HEK293T (cell line): ENCODE measurements at regions not wholly inside any gene's neighbourhood (a gene's known extent, or its start where the extent isn't known, plus 50 kb on each side); places are given as distances from the start of the nearest gene placed in this dataset.

Source experiments
- CTCF ChIA-PET: fragments of 350-600 bp; formaldehyde crosslinking; extraction: SDS; loops from one replicate; lab custom pipeline; 2021; ENCODE audit warnings: antibody characterized with exemption, inconsistent platforms; lab: Yijun Ruan, JAX
- POLR2A ChIA-PET: fragments of 350-600 bp; formaldehyde crosslinking; extraction: SDS; loops from one replicate; lab custom pipeline; 2020; ENCODE audit warnings: antibody characterized with exemption, inconsistent platforms; lab: Yijun Ruan, JAX
- DNase-seq: peaks from one replicate; pipeline ENCODE4 v3.0.0; 2012; ENCODE audit warnings: mixed read lengths; ENCODE audit errors: extremely low spot score
- ARNT ChIP-seq: fragments of 450-650 bp; IDR thresholded peaks from 2 replicates; pipeline ENCODE4 v1.6.1; 2017; ENCODE audit warnings: mild to moderate bottlenecking
- BHLHE40 ChIP-seq: fragments of 450-650 bp; IDR thresholded peaks from 2 replicates; pipeline ENCODE4 v1.6.1; 2016; ENCODE audit warnings: mild to moderate bottlenecking, moderate library complexity, borderline replicate concordance
- CTBP1 ChIP-seq: fragments of 450-650 bp; IDR thresholded peaks from 2 replicates; pipeline ENCODE4 v1.6.1; 2016; ENCODE audit warnings: borderline replicate concordance
- ELF4 ChIP-seq: fragments of 450-650 bp; IDR thresholded peaks from 2 replicates; pipeline ENCODE4 v1.6.1; 2017; ENCODE audit warnings: antibody characterized with exemption
- FOXA1 ChIP-seq: fragments of 450-650 bp; IDR thresholded peaks from 2 replicates; pipeline ENCODE4 v1.6.1; 2016; ENCODE audit warnings: mild to moderate bottlenecking
- FOXK2 ChIP-seq: fragments of 450-650 bp; IDR thresholded peaks from 2 replicates; pipeline ENCODE4 v1.6.1; 2016; ENCODE audit warnings: mild to moderate bottlenecking
- FOXM1 ChIP-seq: fragments of 450-650 bp; IDR thresholded peaks from 2 replicates; pipeline ENCODE4 v1.6.1; 2017; ENCODE audit warnings: mild to moderate bottlenecking, borderline replicate concordance
- HDGF ChIP-seq: fragments of 450-650 bp; IDR thresholded peaks from 2 replicates; pipeline ENCODE4 v1.6.1; 2017; ENCODE audit warnings: antibody characterized with exemption, borderline replicate concordance
- L3MBTL2 ChIP-seq: fragments of 450-650 bp; conservative IDR thresholded peaks from 2 replicates; pipeline ENCODE4 v1.6.1; 2016; ENCODE audit warnings: mild to moderate bottlenecking
- LEF1 ChIP-seq: fragments of 450-650 bp; IDR thresholded peaks from 2 replicates; pipeline ENCODE4 v1.6.1; 2017; ENCODE audit warnings: mild to moderate bottlenecking, borderline replicate concordance
- NFRKB ChIP-seq: fragments of 450-650 bp; IDR thresholded peaks from 2 replicates; pipeline ENCODE4 v1.6.1; 2016; ENCODE audit warnings: mild to moderate bottlenecking, moderate library complexity
- SP1 ChIP-seq: fragments of 450-650 bp; IDR thresholded peaks from 2 replicates; pipeline ENCODE4 v1.6.1; 2017
- SUZ12 ChIP-seq: fragments of 450-650 bp; IDR thresholded peaks from 2 replicates; pipeline ENCODE4 v1.6.1; 2016; ENCODE audit warnings: mild to moderate bottlenecking
- TARDBP ChIP-seq: fragments of 450-650 bp; IDR thresholded peaks from 2 replicates; pipeline ENCODE4 v1.6.1; 2016
- ZNF384 ChIP-seq: fragments of 450-650 bp; IDR thresholded peaks from 2 replicates; pipeline ENCODE4 v1.6.1; 2016
- TF ChIP-seq, protein P1 (sequence below): fragments of 450-650 bp; IDR thresholded peaks from 2 replicates; pipeline ENCODE4 v1.6.1; 2016

DNA sequence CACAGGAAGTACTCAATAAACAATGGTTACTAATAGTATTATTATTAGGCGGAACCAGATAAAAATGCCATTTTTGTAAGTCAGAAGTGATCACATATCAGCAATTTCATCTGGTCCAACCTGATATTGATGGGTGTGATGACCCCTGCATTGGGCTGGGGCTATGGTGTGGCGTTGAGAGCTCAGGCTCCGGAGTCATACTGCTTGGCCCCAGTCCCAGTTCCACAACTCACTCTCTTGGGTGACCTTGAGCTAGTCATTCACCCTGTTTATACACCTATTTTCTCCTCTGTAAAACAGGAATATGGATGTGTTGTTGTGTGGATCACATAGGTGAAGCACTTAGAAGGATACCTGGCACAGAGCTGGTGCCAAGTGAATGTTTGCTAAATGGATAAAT, 229.4 kb upstream of the POU3F1 start:
- CTCF ChIA-PET: no interaction called here
- no peak for DNase-seq
- TF ChIP-seq NFRKB (no peak), ELF4 (no peak), L3MBTL2 (no peak), FOXM1 (no peak), LEF1 (no peak), ZNF384 (no peak), SP1 (no peak), TARDBP (no peak), ARNT (no peak), BHLHE40 (no peak), FOXA1 (no peak)
- POLR2A ChIA-PET: no interaction called here

GRCh38 chr1:38274974-38275373, 228.4 kb upstream of the POU3F1 start:
- POLR2A ChIA-PET: no interaction called here
- no peak for DNase-seq
- no peak for TF ChIP-seq NFRKB
- TF ChIP-seq TARDBP: no peak
- no peak for TF ChIP-seq ZNF384
- no peak for TF ChIP-seq L3MBTL2
- no peak for TF ChIP-seq HDGF
- TF ChIP-seq ELF4: no peak
- CTCF ChIA-PET: no interaction called here

DNA sequence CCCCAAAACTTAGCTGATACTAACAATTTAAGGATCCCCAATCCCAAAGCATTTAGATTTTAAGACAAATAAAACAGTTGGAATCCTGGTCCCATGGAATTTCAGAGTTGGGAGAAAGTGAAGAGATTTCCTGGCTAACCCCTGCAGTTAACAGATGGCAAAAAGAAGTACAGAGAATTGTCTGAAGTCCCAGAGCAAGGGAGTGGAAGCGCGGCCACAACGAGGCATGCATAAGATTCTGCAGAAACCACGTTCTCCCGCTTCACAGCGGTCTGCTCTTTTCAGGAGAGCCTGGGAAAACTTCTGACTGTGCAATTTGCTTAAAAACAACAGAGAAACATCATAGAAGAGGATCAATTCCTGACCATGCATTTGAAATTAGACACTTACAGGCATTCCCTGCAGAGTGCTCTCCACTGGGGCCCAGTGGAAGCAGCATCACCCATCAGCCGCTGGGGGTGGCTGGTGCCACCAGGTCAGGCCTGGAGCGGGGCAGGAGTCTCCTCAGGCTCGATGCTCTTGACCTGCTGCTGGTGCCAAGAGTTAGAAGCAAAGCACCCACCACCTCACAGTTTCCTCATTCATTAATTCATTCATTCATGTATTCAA, 226.7 kb upstream of the POU3F1 start:
- TF ChIP-seq L3MBTL2: no peak
- TF ChIP-seq SP1: no peak
- no peak for TF ChIP-seq ELF4
- no peak for TF ChIP-seq TARDBP
- TF ChIP-seq HDGF: no peak
- no peak for TF ChIP-seq SUZ12
- no peak for TF ChIP-seq CTBP1
- TF ChIP-seq LEF1: no peak
- TF ChIP-seq BHLHE40: no peak
- no peak for TF ChIP-seq FOXK2
- TF ChIP-seq ZNF384: no peak
- TF ChIP-seq FOXA1: no peak
- TF ChIP-seq NFRKB: no peak
- TF ChIP-seq, protein P1, sequence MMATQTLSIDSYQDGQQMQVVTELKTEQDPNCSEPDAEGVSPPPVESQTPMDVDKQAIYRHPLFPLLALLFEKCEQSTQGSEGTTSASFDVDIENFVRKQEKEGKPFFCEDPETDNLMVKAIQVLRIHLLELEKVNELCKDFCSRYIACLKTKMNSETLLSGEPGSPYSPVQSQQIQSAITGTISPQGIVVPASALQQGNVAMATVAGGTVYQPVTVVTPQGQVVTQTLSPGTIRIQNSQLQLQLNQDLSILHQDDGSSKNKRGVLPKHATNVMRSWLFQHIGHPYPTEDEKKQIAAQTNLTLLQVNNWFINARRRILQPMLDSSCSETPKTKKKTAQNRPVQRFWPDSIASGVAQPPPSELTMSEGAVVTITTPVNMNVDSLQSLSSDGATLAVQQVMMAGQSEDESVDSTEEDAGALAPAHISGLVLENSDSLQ: no peak
- TF ChIP-seq ARNT: no peak
- ChIA-PET POLR2A (no interaction called here), CTCF (no interaction called here)
- DNase-seq: no peak

GRCh38 chr1:38272515-38272914, 225.9 kb upstream of the POU3F1 start:
- no peak for TF ChIP-seq NFRKB
- no peak for TF ChIP-seq ARNT
- no peak for TF ChIP-seq CTBP1
- no peak for TF ChIP-seq L3MBTL2
- TF ChIP-seq TARDBP: no peak
- no peak for TF ChIP-seq BHLHE40
- TF ChIP-seq, protein P1: no peak
- TF ChIP-seq HDGF: no peak
- TF ChIP-seq FOXK2: no peak
- TF ChIP-seq SP1: no peak
- TF ChIP-seq FOXM1: no peak
- TF ChIP-seq ELF4: no peak
- TF ChIP-seq LEF1: no peak
- TF ChIP-seq SUZ12: no peak
- TF ChIP-seq ZNF384: no peak
- TF ChIP-seq FOXA1: no peak
- no peak for DNase-seq
- ChIA-PET POLR2A (no interaction called here), CTCF (no interaction called here)

- TF ChIP-seq HDGF (no peak), FOXM1 (no peak), SUZ12 (no peak), ARNT (no peak), L3MBTL2 (no peak), ZNF384 (no peak), FOXA1 (no peak), LEF1 (no peak), CTBP1 (no peak), BHLHE40 (no peak), SP1 (no peak), ELF4 (no peak), TARDBP (no peak)
- TF ChIP-seq, protein P1: no peak
- CTCF ChIA-PET: no interaction called here
- POLR2A ChIA-PET: interaction anchor here (0.6 kb wide), 1 partner anchor 16 kb away, joined by 3 read pairs; no protein-coding TSS in a partner anchor
- no peak for DNase-seq
These were observed 224.4 kb upstream of the POU3F1 start for GRCh38 chr1:38270849-38271633.
